KMS-11 (cell line): ENCODE measurements at regions not wholly inside any gene's neighbourhood (a gene's known extent, or its start where the extent isn't known, plus 50 kb on each side); places are given as distances from the start of the nearest gene placed in this dataset.

Experiments
- H2AFZ ChIP-seq: fragments of 200-600 bp; sonication (generic); 2 replicates; pipeline ENCODE4 v1.6.1; 2016; ENCODE audit warnings: antibody characterized with exemption, mixed run types, low read depth
- H3K27ac ChIP-seq: fragments of 200-600 bp; sonication (generic); 2 replicates; pipeline ENCODE4 v1.6.1; 2016; ENCODE audit warnings: mild to moderate bottlenecking, mixed run types
- H3K27me3 ChIP-seq: fragments of 200-600 bp; sonication (generic); 2 replicates; pipeline ENCODE4 v1.6.1; 2017; ENCODE audit warnings: mild to moderate bottlenecking, low read depth, mixed run types, moderate library complexity; ENCODE audit not compliant: insufficient read depth
- H3K36me3 ChIP-seq: fragments of 200-600 bp; sonication (generic); 2 replicates; pipeline ENCODE4 v1.6.1; 2017; ENCODE audit warnings: mild to moderate bottlenecking, mixed run types; ENCODE audit not compliant: insufficient read depth
- H3K4me1 ChIP-seq: fragments of 200-600 bp; sonication (generic); 2 replicates; pipeline ENCODE4 v1.6.1; 2016; ENCODE audit warnings: mild to moderate bottlenecking, low read depth, mixed run types; ENCODE audit not compliant: poor library complexity, severe bottlenecking
- H3K4me2 ChIP-seq: fragments of 200-600 bp; sonication (generic); 2 replicates; pipeline ENCODE4 v1.7.0; 2016; ENCODE audit warnings: mild to moderate bottlenecking, mixed run types
- H3K4me3 ChIP-seq: fragments of 200-600 bp; sonication (generic); IDR thresholded peaks from 2 replicates; pipeline ENCODE4 v1.6.1; 2017; ENCODE audit warnings: low read depth, low read length, mixed read lengths; ENCODE audit not compliant: insufficient read depth
- H3K79me2 ChIP-seq: fragments of 200-600 bp; sonication (generic); 2 replicates; pipeline ENCODE4 v1.6.1; 2016; ENCODE audit warnings: low read depth, mixed run types; ENCODE audit not compliant: insufficient read depth
- H3K9ac ChIP-seq: fragments of 200-600 bp; sonication (generic); 2 replicates; pipeline ENCODE4 v1.6.1; 2016; ENCODE audit warnings: mild to moderate bottlenecking, mixed run types
- H4K20me1 ChIP-seq: fragments of 200-600 bp; sonication (generic); 2 replicates; pipeline ENCODE4 v1.6.1; 2016; ENCODE audit warnings: mild to moderate bottlenecking, mixed run types; ENCODE audit not compliant: insufficient read depth
- TF ChIP-seq, protein P1 (sequence below): fragments of 200-600 bp; sonication (generic); conservative IDR thresholded peaks from 2 replicates; pipeline ENCODE4 v1.6.1; 2017; ENCODE audit warnings: low read depth, mild to moderate bottlenecking, antibody characterized with exemption, low read length, moderate library complexity, mixed read lengths

- peaks cover 9% of the 10 kb centered on the region; the same call in 1 of the 2 replicates for H3K27me3 ChIP-seq
- H3K27ac ChIP-seq = no peak overlapping the region
- no peaks in the 10 kb centered on the region for H3K79me2 ChIP-seq
- H2AFZ ChIP-seq = no peak overlapping the region
- TF ChIP-seq, protein P1, sequence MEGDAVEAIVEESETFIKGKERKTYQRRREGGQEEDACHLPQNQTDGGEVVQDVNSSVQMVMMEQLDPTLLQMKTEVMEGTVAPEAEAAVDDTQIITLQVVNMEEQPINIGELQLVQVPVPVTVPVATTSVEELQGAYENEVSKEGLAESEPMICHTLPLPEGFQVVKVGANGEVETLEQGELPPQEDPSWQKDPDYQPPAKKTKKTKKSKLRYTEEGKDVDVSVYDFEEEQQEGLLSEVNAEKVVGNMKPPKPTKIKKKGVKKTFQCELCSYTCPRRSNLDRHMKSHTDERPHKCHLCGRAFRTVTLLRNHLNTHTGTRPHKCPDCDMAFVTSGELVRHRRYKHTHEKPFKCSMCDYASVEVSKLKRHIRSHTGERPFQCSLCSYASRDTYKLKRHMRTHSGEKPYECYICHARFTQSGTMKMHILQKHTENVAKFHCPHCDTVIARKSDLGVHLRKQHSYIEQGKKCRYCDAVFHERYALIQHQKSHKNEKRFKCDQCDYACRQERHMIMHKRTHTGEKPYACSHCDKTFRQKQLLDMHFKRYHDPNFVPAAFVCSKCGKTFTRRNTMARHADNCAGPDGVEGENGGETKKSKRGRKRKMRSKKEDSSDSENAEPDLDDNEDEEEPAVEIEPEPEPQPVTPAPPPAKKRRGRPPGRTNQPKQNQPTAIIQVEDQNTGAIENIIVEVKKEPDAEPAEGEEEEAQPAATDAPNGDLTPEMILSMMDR = no peak
- H3K4me3 ChIP-seq = no peak overlapping the region
- no peaks in the 10 kb centered on the region for H3K4me1 ChIP-seq
- no peaks in the 10 kb centered on the region for H3K36me3 ChIP-seq
- H4K20me1 ChIP-seq = no peaks in the 10 kb centered on the region
- no peak overlapping the region for H3K9ac ChIP-seq
- no peak overlapping the region for H3K4me2 ChIP-seq
Observed at GRCh38 chr4:1532549-1533395, 126.5 kb upstream of the NKX1-1 start.

- no peaks in the 10 kb centered on the region for H3K4me1 ChIP-seq
- H3K79me2 ChIP-seq = no peaks in the 10 kb centered on the region
- no peaks in the 10 kb centered on the region for H3K36me3 ChIP-seq
- TF ChIP-seq, protein P1 = no peak
- H2AFZ ChIP-seq = no peak overlapping the region
- peaks cover 14% of the 10 kb centered on the region; the same call in 1 of the 2 replicates for H3K27me3 ChIP-seq
- no peaks in the 10 kb centered on the region for H4K20me1 ChIP-seq
- H3K4me3 ChIP-seq = no peak overlapping the region
- H3K27ac ChIP-seq = no peak overlapping the region
- no peak overlapping the region for H3K4me2 ChIP-seq
- H3K9ac ChIP-seq = no peak overlapping the region
Observed at GRCh38 chr4:1531683-1532548, 125.7 kb upstream of the NKX1-1 start.

GRCh38 chr4:1530356-1530755 is 124.1 kb upstream of the NKX1-1 start:
- Histone ChIP-seq H3K4me3 (no peak overlapping the region), H3K27me3 (peaks cover 16% of the 10 kb centered on the region), H4K20me1 (no peaks in the 10 kb centered on the region), H3K79me2 (no peaks in the 10 kb centered on the region), H3K9ac (no peak overlapping the region), H3K4me2 (no peak overlapping the region), H3K36me3 (no peaks in the 10 kb centered on the region), H3K4me1 (no peaks in the 10 kb centered on the region), H2AFZ (no peak overlapping the region), H3K27ac (no peak overlapping the region)
- TF ChIP-seq, protein P1 = no peak

- no peaks in the 10 kb centered on the region for H3K4me1 ChIP-seq
- no peaks in the 10 kb centered on the region for H4K20me1 ChIP-seq
- no peak overlapping the region for H2AFZ ChIP-seq
- no peak overlapping the region for H3K27ac ChIP-seq
- H3K4me2 ChIP-seq = no peak overlapping the region
- H3K79me2 ChIP-seq = no peaks in the 10 kb centered on the region
- H3K9ac ChIP-seq = no peak overlapping the region
- no peak overlapping the region for H3K4me3 ChIP-seq
- TF ChIP-seq, protein P1 = no peak
- H3K27me3 ChIP-seq = peaks cover 14% of the 10 kb centered on the region
- H3K36me3 ChIP-seq = no peaks in the 10 kb centered on the region
Observed at GRCh38 chr4:1524761-1525160, 118.5 kb upstream of the NKX1-1 start.
